ENCODE measurements at regions not wholly inside any gene's neighbourhood (a gene's known extent, or its start where the extent isn't known, plus 50 kb on each side); places are given as distances from the start of the nearest gene placed in this dataset.

GRCh38 chr2:114231921-114232320 lies 210.5 kb upstream of the DPP10 start (continued):
- no peak for TF ChIP-seq MAZ (IDR thresholded peaks at IDR 0.05; ENCODE audit: borderline replicate concordance, low read depth, low read length)
- no peak for TF ChIP-seq MAZ (CRISPR knock-in tag; IDR thresholded peaks at IDR 0.05; ENCODE audit: low read depth)
- no peak for TF ChIP-seq ZNF484 (CRISPR knock-in tag; IDR thresholded peaks at IDR 0.05; ENCODE audit: borderline replicate concordance, low read depth)
- no peak for TF ChIP-seq SRSF4 (IDR thresholded peaks at IDR 0.05; ENCODE audit: low read depth, low read length, poor library complexity, severe bottlenecking)
- TF ChIP-seq WIZ (CRISPR knock-in tag; IDR thresholded peaks at IDR 0.05), result no peak

- no peaks in the 10 kb centered on the region for H3K79me2 ChIP-seq (ENCODE audit: insufficient read depth, low read length)
- DNase-seq (ENCODE audit: low spot score), result no peak
- intact Hi-C loops (cut with micrococcal nuclease; ENCODE audit: unreplicated experiment), result no loop called here
- BruUV-seq (replicated peaks), result no TSS peak
- ATAC-seq, result no peak
- WGBS (ENCODE audit: low lambda C conversion rate), result 53% methylated on average over 2 of the region's 2 CpGs
- H3K36me3 ChIP-seq (replicated peaks in 1 of 2; ENCODE audit: control insufficient read depth in 1 of 2, insufficient read depth in 2 of 2, low read length in 2 of 2), result no peaks in the 10 kb centered on the region
- no peaks in the 10 kb centered on the region for H4K20me1 ChIP-seq (ENCODE audit: insufficient read depth, low read length)
- H3K9me3 ChIP-seq (ENCODE audit: low read length), result no peaks in the 10 kb centered on the region
- no peak overlapping the region for H2AFZ ChIP-seq (ENCODE audit: low read length)
- no peak overlapping the region for H3K27ac ChIP-seq (ENCODE audit: extremely low read length, insufficient read depth, low read length)
- no peak for FAIRE-seq
- ChIA-PET CTCF (ENCODE audit: low intra/inter-chr PET ratio, low total read pairs) (no interaction called here), POLR2A (no interaction called here)
- no peak overlapping the region for H3K4me3 ChIP-seq (replicated peaks in 1 of 3; ENCODE audit: insufficient read depth in 1 of 3, low read depth in 2 of 3, low read length in 3 of 3)
- no peak overlapping the region for H3K4me2 ChIP-seq (ENCODE audit: low read depth, low read length)
- no peak overlapping the region for H3K9ac ChIP-seq (ENCODE audit: insufficient read depth, low read depth, low read length)
- in situ Hi-C loops (cut with HindIII; ENCODE audit: extremely low pct_ligation_motif_present, low pct_unique_long_range_greater_than_20kb), result no loop called here
- H3K4me1 ChIP-seq (ENCODE audit: insufficient read depth, low read length), result no peaks in the 10 kb centered on the region
- no peaks in the 10 kb centered on the region for H3K27me3 ChIP-seq (ENCODE audit: control insufficient read depth in 1 of 2, insufficient read depth in 2 of 2, low read length in 2 of 2)
- TF ChIP-seq FOXC1 (CRISPR knock-in tag; IDR thresholded peaks at IDR 0.05; ENCODE audit: borderline replicate concordance) (no peak), REST (IDR thresholded peaks at IDR 0.05; ENCODE audit: borderline replicate concordance in 1 of 2, low read depth in 1 of 2, low read length in 2 of 2) (no peak), ZBTB1 (CRISPR knock-in tag; IDR thresholded peaks at IDR 0.05; ENCODE audit: borderline replicate concordance) (no peak), ZNF101 (CRISPR knock-in tag; IDR thresholded peaks at IDR 0.05; ENCODE audit: borderline replicate concordance, low read depth) (no peak), ARID5B (CRISPR knock-in tag; IDR thresholded peaks at IDR 0.05) (no peak), NR1H2 (CRISPR knock-in tag; IDR thresholded peaks at IDR 0.05; ENCODE audit: borderline replicate concordance, low read depth) (no peak), ARNT2 (CRISPR knock-in tag; IDR thresholded peaks at IDR 0.05; ENCODE audit: low read depth) (no peak), ZNF260 (CRISPR knock-in tag; IDR thresholded peaks at IDR 0.05; ENCODE audit: borderline replicate concordance, low read depth) (no peak)
Measured at GRCh38 chr2:114237331-114237730, 205.1 kb upstream of the DPP10 start.
